Inferior parietal cortex (tissue), 1 donor: ENCODE measurements at regions not wholly inside any gene's neighbourhood (a gene's known extent, or its start where the extent isn't known, plus 50 kb on each side); places are given as distances from the start of the nearest gene placed in this dataset.

Experiments
- DNase-seq: peaks from one replicate; pipeline ENCODE4 v3.0.0-alpha.2; 2016; ENCODE audit errors: extremely low spot score

- peak; percentile 53 for DNase-seq
Measured at GRCh38 chr2:153811516-153811915, 60.2 kb upstream of the GALNT13 start.

GRCh38 chr2:153812632-153813031, 59.1 kb upstream of the GALNT13 start:
- no peak for DNase-seq

GRCh38 chr2:153818242-153818641, 53.5 kb upstream of the GALNT13 start:
- DNase-seq = no peak

- no peak for DNase-seq
Measured at GRCh38 chr2:153819074-153819473, 52.6 kb upstream of the GALNT13 start.

GRCh38 chr2:153819501-153819900, 52.2 kb upstream of the GALNT13 start:
- no peak for DNase-seq
